AG09309 (cell line): ENCODE measurements at regions not wholly inside any gene's neighbourhood (a gene's known extent, or its start where the extent isn't known, plus 50 kb on each side); places are given as distances from the start of the nearest gene placed in this dataset.

ENCODE experiments used
- DNase-seq: peaks from one replicate; pipeline ENCODE4 v3.0.0-alpha.2; 2010; ENCODE audit warnings: low read depth
- H3K4me3 ChIP-seq: 2 replicates; pipeline ENCODE4 v1.5.1; 2011; ENCODE audit warnings: mild to moderate bottlenecking, low read depth, low read length, moderate library complexity; ENCODE audit not compliant: control insufficient read depth
- TF ChIP-seq, protein P1 (sequence below): IDR thresholded peaks from 2 replicates; pipeline ENCODE4 v1.5.1; 2011; ENCODE audit warnings: mild to moderate bottlenecking, low read depth, low read length, inconsistent platforms; ENCODE audit not compliant: insufficient read depth, control insufficient read depth; ENCODE audit errors: missing control alignments

DNA sequence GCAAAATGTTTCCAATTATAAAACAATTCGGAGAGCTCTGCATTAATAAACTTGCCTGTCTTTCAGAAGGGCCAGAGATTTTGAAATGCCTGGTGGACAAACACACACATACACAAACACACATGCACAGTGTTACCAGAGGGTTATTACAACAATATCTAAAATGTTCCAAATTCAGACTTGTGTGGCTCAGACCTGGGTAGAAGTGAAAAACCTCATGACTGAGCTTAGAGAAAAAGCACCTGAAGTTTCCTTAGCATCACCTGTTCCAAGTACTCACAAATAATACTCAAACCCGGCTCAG lies 247.9 kb downstream of the FOXD2 start:
- no peak for DNase-seq
- H3K4me3 ChIP-seq = no peak overlapping the region
- TF ChIP-seq, protein P1, sequence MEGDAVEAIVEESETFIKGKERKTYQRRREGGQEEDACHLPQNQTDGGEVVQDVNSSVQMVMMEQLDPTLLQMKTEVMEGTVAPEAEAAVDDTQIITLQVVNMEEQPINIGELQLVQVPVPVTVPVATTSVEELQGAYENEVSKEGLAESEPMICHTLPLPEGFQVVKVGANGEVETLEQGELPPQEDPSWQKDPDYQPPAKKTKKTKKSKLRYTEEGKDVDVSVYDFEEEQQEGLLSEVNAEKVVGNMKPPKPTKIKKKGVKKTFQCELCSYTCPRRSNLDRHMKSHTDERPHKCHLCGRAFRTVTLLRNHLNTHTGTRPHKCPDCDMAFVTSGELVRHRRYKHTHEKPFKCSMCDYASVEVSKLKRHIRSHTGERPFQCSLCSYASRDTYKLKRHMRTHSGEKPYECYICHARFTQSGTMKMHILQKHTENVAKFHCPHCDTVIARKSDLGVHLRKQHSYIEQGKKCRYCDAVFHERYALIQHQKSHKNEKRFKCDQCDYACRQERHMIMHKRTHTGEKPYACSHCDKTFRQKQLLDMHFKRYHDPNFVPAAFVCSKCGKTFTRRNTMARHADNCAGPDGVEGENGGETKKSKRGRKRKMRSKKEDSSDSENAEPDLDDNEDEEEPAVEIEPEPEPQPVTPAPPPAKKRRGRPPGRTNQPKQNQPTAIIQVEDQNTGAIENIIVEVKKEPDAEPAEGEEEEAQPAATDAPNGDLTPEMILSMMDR = no peak

DNA sequence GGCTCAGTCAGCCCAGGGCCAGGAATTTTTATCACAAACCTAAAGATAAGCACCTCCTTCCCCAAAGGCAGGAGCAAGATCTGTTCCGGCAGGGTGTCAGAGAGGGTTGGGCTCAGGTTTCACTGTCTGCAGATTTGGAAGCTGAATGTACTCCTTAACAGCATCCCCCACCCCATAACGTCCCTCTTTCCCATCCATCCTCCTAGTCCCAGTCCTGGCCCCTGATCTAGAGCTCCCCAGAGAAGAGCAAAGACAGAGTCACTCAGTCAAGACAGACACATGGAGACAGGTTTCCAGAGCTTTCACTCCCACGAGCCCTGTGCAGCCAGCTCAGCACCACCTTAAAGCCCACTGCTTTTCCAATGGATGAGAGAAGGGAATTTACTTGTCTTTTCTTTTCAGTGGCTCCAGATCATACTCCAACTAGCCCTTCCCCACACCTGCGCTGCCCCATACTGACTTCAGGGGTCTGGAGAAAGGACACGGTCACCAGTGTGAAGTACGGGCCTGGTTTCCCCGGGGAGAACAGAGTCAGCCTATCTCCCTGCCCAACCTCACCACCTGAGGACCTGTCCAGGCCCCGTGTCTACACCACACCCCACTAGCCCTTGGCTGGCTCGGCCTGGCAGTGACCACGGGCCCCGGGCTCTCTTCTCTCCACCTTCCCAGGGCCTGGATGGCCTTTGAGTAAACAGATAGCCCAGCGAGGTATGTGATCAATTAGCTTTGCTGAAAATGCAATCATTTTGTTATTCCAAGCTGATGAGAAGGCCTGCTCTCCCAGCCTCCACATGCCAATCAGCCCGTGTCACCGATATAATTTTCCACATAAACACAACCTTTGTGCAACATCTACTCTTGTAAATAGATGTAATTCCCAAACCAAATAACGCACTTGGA lies 249.1 kb downstream of the FOXD2 start:
- no peak for DNase-seq
- no peak overlapping the region for H3K4me3 ChIP-seq
- TF ChIP-seq, protein P1 = no peak

DNA sequence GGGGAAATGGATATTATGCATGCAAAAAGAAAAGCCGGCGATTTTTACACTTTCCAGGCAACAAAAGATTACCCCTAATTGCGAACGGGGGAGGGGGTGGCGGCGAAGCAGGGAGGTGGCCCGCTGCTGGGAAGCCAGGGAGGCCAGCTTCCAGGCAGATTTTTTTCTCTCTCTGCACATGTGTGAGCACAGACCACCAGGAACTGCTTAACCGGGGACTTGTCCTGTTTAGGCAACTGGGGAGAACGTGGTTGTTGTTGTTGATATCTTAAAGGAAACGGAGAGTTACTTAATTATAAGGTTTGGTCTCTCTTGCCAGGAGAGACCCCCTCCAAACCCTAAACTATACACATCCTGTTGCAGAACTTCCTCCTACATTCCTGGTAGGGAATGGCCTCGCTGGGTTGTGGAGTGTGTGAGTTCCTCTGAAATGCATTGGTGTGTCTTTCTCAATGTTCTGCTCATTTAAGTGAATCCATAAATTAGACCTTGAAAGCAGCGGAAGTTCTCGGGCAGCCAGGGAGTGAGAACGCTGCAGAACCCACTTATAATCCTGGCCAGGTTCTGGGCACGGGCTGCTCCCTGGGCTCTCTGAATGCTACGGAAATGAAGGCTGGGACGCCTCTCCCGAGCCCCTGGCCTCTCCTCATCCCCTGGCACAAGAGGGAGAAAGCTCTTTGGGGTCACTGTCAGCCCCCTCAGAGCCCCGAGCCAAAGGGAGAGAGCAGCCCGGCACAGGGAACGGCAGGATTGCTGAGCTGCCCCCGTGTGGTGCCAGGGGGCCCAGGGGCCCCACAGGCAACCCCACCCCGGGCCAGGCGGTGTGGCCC lies 250.0 kb downstream of the FOXD2 start:
- TF ChIP-seq, protein P1 = no peak
- no peak overlapping the region for H3K4me3 ChIP-seq
- DNase-seq = no peak

DNA sequence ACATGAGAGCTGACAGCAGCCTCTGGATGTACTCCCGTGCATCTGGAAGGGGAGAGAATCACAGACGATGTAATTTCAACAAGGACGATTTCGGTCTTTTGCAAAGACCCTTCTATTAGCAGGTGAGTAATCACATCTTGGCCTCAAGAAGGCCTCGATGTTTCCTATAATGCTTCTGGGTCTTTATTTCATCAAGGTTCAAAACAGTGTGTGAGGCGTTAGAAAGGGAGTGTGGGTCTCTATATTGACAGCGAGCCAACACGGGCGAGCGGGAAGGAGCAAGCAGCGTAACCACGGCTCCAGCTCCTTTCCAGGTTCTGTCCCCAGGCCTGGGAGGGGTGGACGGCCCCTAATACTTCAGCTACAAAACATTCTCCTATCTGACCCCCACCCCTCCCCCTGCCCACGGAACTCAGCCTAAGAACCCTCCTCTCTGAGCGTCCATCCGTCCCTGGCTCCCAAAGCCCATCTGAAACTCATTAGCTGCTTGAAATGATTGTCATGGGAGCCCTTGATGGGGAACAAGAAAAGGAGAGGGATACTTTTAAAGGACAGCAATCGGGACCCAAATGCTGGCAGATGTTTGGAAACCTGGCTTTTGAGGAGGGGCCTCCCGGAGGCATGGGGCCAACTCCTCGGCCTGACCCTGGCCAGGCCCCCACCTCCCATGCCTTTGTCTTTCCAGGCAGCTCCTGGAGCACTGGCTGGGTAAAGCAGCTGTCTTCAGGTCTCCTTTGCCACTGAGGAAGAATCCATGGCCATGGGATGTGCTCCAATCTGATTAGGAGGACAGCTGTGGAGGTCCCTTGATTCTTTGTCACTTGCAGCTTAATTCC lies 250.8 kb downstream of the FOXD2 start:
- H3K4me3 ChIP-seq = no peak overlapping the region
- DNase-seq = no peak
- TF ChIP-seq, protein P1 = no peak

DNA sequence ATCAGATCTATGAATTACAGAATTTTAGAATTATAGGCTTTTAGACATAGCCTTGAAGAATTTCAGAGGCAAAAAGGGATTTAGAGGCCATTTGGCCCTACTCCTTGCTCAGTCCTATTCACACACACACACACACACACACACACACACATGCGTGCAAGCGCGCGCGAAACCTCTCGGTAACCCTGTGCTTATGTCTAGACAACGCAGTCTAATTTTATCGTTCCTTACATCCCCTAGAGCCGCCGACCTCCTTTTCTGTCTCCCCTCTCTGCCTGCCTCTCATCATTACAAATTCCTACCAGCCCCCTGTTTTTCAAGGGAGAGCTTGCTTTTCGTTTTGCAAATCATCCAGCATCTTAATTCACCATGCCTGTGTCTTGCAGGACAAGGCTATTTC lies 252.1 kb downstream of the FOXD2 start:
- no peak for DNase-seq
- TF ChIP-seq, protein P1 = no peak
- H3K4me3 ChIP-seq = no peak overlapping the region
